K562 (cell line): ENCODE measurements at regions not wholly inside any gene's neighbourhood (a gene's known extent, or its start where the extent isn't known, plus 50 kb on each side); places are given as distances from the start of the nearest gene placed in this dataset.

Experiments
- ATAC-seq: fragments of 200-7000 bp; cut with Tn5 transposase; 3 replicates; pipeline ENCODE4 v1.9.1; 2020; ENCODE audit warnings: moderate library complexity
- BruUV-seq: library from RNA; stranded (reverse); fragments of 400-500 nt; replicated peaks from 2 replicates; lab custom pipeline; 2021; lab: Mats Ljungman, UMichigan
- CTCF ChIA-PET: fragments of 300-600 bp; formaldehyde crosslinking; extraction: SDS; loops from one replicate; lab custom pipeline; 2021; ENCODE audit warnings: low intra/inter-chr PET ratio; lab: Yijun Ruan, JAX
- POLR2A ChIA-PET: fragments of 300-600, 350-650 bp; sonication (Branson Sonifier 250); formaldehyde crosslinking; extraction: SDS; loops from one replicate; lab custom pipeline; 2021; ENCODE audit warnings: antibody characterized with exemption, inconsistent platforms; lab: Yijun Ruan, JAX
- DNase-seq, 4 experiments: peaks; one replicate each; pipeline versions ENCODE4 v3.0.0 to v3.0.0-alpha.2; 2011 to 2018; ENCODE audit warnings: low spot score in 3 of 4, mixed read lengths in 3 of 4; ENCODE audit errors: extremely low read depth in 1 of 4
- FAIRE-seq: peaks from 2 replicates; lab custom pipeline; 2011; peaks lifted over from hg19 to GRCh38; lab: Jason Lieb, UNC
- H2AFZ ChIP-seq: 2 replicates; pipeline ENCODE4 v1.6.0; 2011; ENCODE audit warnings: low read depth, low read length, control low read depth, inconsistent platforms
- H3K27ac ChIP-seq: fragments of 200-600 bp; 3 replicates; pipeline ENCODE4 v1.8.0; 2011; ENCODE audit warnings: low read depth, mild to moderate bottlenecking, control low read depth, inconsistent platforms, low read length, moderate library complexity, mixed read lengths; ENCODE audit errors: extremely low read depth
- H3K27me3 ChIP-seq, 2 experiments: fragments of 300-600 bp in 1 of 2; 2 replicates in 1 of 2; 3 replicates in 1 of 2; pipeline versions ENCODE4 v1.6.0 to v1.8.0; 2011; ENCODE audit warnings: inconsistent platforms in 2 of 2, low read length in 2 of 2, mild to moderate bottlenecking in 1 of 2, mixed read lengths in 1 of 2, moderate library complexity in 1 of 2; ENCODE audit not compliant: control insufficient read depth in 2 of 2, insufficient read depth in 2 of 2
- H3K36me3 ChIP-seq: fragments of 300-600 bp; 3 replicates; pipeline ENCODE4 v1.8.0; 2011; ENCODE audit warnings: mild to moderate bottlenecking, low read length, inconsistent platforms; ENCODE audit not compliant: control insufficient read depth, insufficient read depth
- H3K4me1 ChIP-seq, 2 experiments: fragments of 200-600 bp in 1 of 2; replicated peaks in 1 of 2; 2 replicates in 1 of 2; 3 replicates in 1 of 2; pipeline versions ENCODE4 v1.5.1 to v1.8.0; 2011; ENCODE audit warnings: inconsistent platforms in 2 of 2, low read length in 2 of 2, mild to moderate bottlenecking in 1 of 2, mixed read lengths in 1 of 2, moderate library complexity in 1 of 2; ENCODE audit not compliant: control insufficient read depth in 2 of 2, insufficient read depth in 2 of 2
- H3K4me2 ChIP-seq: 2 replicates; pipeline ENCODE4 v1.6.1; 2011; ENCODE audit warnings: low read length, control low read depth, inconsistent platforms, mixed read lengths; ENCODE audit not compliant: insufficient read depth
- H3K4me3 ChIP-seq: fragments of 200-600 bp; sonication (generic), shearing (Covaris generic); 2 replicates; pipeline ENCODE4 v1.5.1; 2016; ENCODE audit warnings: control low read depth, inconsistent platforms
- H3K79me2 ChIP-seq: fragments of 200-600 bp; 3 replicates; pipeline ENCODE4 v1.8.0; 2011; ENCODE audit warnings: low read length, inconsistent platforms; ENCODE audit not compliant: control insufficient read depth, insufficient read depth
- H3K9ac ChIP-seq, 2 experiments: 2 replicates each; pipeline versions ENCODE4 v1.6.0 to v1.6.1; 2011; ENCODE audit warnings: low read depth in 2 of 2, low read length in 2 of 2, control low read depth in 1 of 2, inconsistent platforms in 1 of 2, mild to moderate bottlenecking in 1 of 2, mixed read lengths in 1 of 2; ENCODE audit not compliant: insufficient read depth in 1 of 2
- H3K9me1 ChIP-seq: one replicate; pipeline ENCODE4 v1.6.0; 2011; ENCODE audit warnings: inconsistent platforms, mild to moderate bottlenecking, low read length, moderate library complexity; ENCODE audit not compliant: control insufficient read depth, insufficient read depth
- H3K9me3 ChIP-seq: replicated peaks from 2 replicates; pipeline ENCODE4 v1.5.1; 2011; ENCODE audit warnings: low read depth, low read length, inconsistent platforms; ENCODE audit not compliant: control insufficient read depth, insufficient read depth
- H4K20me1 ChIP-seq: replicated peaks from 2 replicates; pipeline ENCODE4 v1.6.1; 2011; ENCODE audit warnings: low read length, inconsistent platforms, mixed read lengths; ENCODE audit not compliant: control insufficient read depth, insufficient read depth
- ARNT ChIP-seq, 2 experiments: fragments of 450-650 bp; IDR thresholded peaks; 2 replicates each; pipeline ENCODE4 v1.6.1; 2016; ENCODE audit warnings: mild to moderate bottlenecking in 1 of 2
- CTCF ChIP-seq, 3 experiments: IDR thresholded peaks in 2 of 3; conservative IDR thresholded peaks in 1 of 3; 2 replicates each; pipeline ENCODE4 v1.5.1; 2011 to 2012; ENCODE audit warnings: low read length in 3 of 3, mild to moderate bottlenecking in 3 of 3, control low read depth in 2 of 3, improper control_type of control experiment in 1 of 3, inconsistent platforms in 1 of 3, low read depth in 1 of 3, mixed read lengths in 1 of 3, moderate library complexity in 1 of 3; ENCODE audit not compliant: insufficient read depth in 2 of 3
- ILF3 ChIP-seq: fragments of 450-650 bp; IDR thresholded peaks from 2 replicates; pipeline ENCODE4 v1.6.1; 2018; ENCODE audit warnings: antibody characterized with exemption, mild to moderate bottlenecking, moderate library complexity, borderline replicate concordance
- KHSRP ChIP-seq: fragments of 450-650 bp; IDR thresholded peaks from 2 replicates; pipeline ENCODE4 v1.6.1; 2017
- LARP7 ChIP-seq: fragments of 450-650 bp; IDR thresholded peaks from 2 replicates; pipeline ENCODE4 v1.6.1; 2016
- NEUROD1 ChIP-seq: fragments of 150-350 bp; IDR thresholded peaks from 2 replicates; pipeline ENCODE4 v1.6.1; 2014; ENCODE audit warnings: borderline replicate concordance, low read length, low read depth; ENCODE audit not compliant: partially characterized antibody
- PRDM10 ChIP-seq: fragments of 450-650 bp; IDR thresholded peaks from 2 replicates; pipeline ENCODE4 v1.6.1; 2018; ENCODE audit not compliant: partially characterized antibody
- RAD51 ChIP-seq: fragments of 450-650 bp; IDR thresholded peaks from 2 replicates; pipeline ENCODE4 v1.7.1; 2016; ENCODE audit warnings: low read depth, mild to moderate bottlenecking, borderline replicate concordance
- USF2 ChIP-seq: sonication (generic); formaldehyde crosslinking; IDR thresholded peaks from 2 replicates; pipeline ENCODE4 v1.5.0; 2020; ENCODE audit warnings: missing genetic modification reagents
- VEZF1 ChIP-seq: fragments of 200-800 bp; sonication (Bioruptor generic); IDR thresholded peaks from 2 replicates; pipeline ENCODE4 v1.6.1; 2017; ENCODE audit warnings: missing genetic modification characterization, missing compliant biosample characterization
- XRCC5 ChIP-seq: fragments of 200-400 bp; formaldehyde crosslinking; IDR thresholded peaks from 2 replicates; pipeline ENCODE4 v1.6.1; 2017; ENCODE audit warnings: low read depth, mild to moderate bottlenecking, low read length
- YBX1 ChIP-seq: fragments of 450-650 bp; IDR thresholded peaks from 2 replicates; pipeline ENCODE4 v1.7.1; 2016; ENCODE audit warnings: mild to moderate bottlenecking
- ZFP36 ChIP-seq: fragments of 150-350 bp; IDR thresholded peaks from 2 replicates; pipeline ENCODE4 v1.6.1; 2018; ENCODE audit warnings: low read length, low read depth; ENCODE audit not compliant: partially characterized antibody
- ZNF23 ChIP-seq: fragments of 250-450 bp; sonication (Bioruptor Pico); IDR thresholded peaks from 2 replicates; pipeline ENCODE4 v1.4.0; 2020; ENCODE audit warnings: mild to moderate bottlenecking
- ZNF24 ChIP-seq: fragments of 450-650 bp; IDR thresholded peaks from 2 replicates; pipeline ENCODE4 v1.6.1; 2016
- ZNF274 ChIP-seq: IDR thresholded peaks from 2 replicates; pipeline ENCODE4 v1.6.1; 2011; ENCODE audit warnings: low read depth, mild to moderate bottlenecking, low read length, moderate library complexity, borderline replicate concordance
- ZNF764 ChIP-seq: fragments of 250-450 bp; sonication (Bioruptor Pico); IDR thresholded peaks from 2 replicates; pipeline ENCODE4 v1.4.0; 2020; ENCODE audit warnings: low read depth, mild to moderate bottlenecking, moderate library complexity
- ZNF77 ChIP-seq: fragments of 250-450 bp; sonication (Bioruptor Pico); IDR thresholded peaks from 2 replicates; pipeline ENCODE4 v1.5.0; 2020
- WGBS: fragments of 100-300 bp; shearing (Covaris generic); methylation state at CpG from one replicate; pipeline ENCODE4 v1.1.6; 2016; ENCODE audit warnings: low coverage, mixed read lengths; ENCODE audit not compliant: insufficient coverage; ENCODE audit errors: missing lambda C conversion rate; 5-methylcytosine and 5-hydroxymethylcytosine counted together
- in situ Hi-C: fragments of 300-500 bp; cut with MboI; formaldehyde crosslinking; loops from 4 replicates; pipeline ENCODE4 v1.15.0; 2018; ENCODE audit warnings: inconsistent platforms, mixed read lengths
- intact Hi-C: fragments of 100-400 bp; cut with micrococcal nuclease; formaldehyde crosslinking; loops from 2 replicates; pipeline ENCODE4 v1.14.2; 2022

- no peaks in the 10 kb centered on the region for H3K9me1 ChIP-seq
- H3K36me3 ChIP-seq, result no peaks in the 10 kb centered on the region
- H3K27me3 ChIP-seq, result no peaks in the 10 kb centered on the region
- peak overlapping the region; percentile 65; the same call in 1 of the 2 replicates for H2AFZ ChIP-seq
- no peak for DNase-seq
- ChIA-PET POLR2A (interaction anchor here (1.1 kb wide), 1 partner anchor 13 kb away, joined by 3 read pairs; no protein-coding TSS in a partner anchor), CTCF (no interaction called here)
- H3K79me2 ChIP-seq, result no peaks in the 10 kb centered on the region
- H3K27ac ChIP-seq, result no peak overlapping the region
- no peak for FAIRE-seq
- in situ Hi-C loops (no loop called here), intact Hi-C loops (no loop called here)
- no peaks in the 10 kb centered on the region for H3K4me1 ChIP-seq
- no peak overlapping the region for H3K9ac ChIP-seq
- H4K20me1 ChIP-seq, result no peaks in the 10 kb centered on the region
- no peak overlapping the region for H3K4me2 ChIP-seq
- H3K4me3 ChIP-seq, result no peak overlapping the region
- peak; percentile 31; the same call in 1 of the 3 replicates for ATAC-seq
- BruUV-seq, result no TSS peak
- H3K9me3 ChIP-seq, result no peaks in the 10 kb centered on the region
- 27% methylated on average over 3 of the region's 3 CpGs for WGBS
- TF ChIP-seq YBX1 (no peak), ZNF23 (no peak), KHSRP (no peak), ILF3 (no peak), CTCF (IDR thresholded peaks at IDR 0.05 in 2 of 3, conservative IDR thresholded peaks at IDR 0.05 in 1 of 3; ENCODE audit: insufficient read depth in 2 of 3, low read depth in 1 of 3, low read length in 3 of 3) (no peak), ZNF764 (CRISPR knock-in tag) (no peak), USF2 (peak; percentile 54), RAD51 (peak; percentile 31; the same call in 1 of the 2 replicates), ZNF77 (CRISPR knock-in tag) (no peak), ARNT (IDR thresholded peaks at IDR 0.05) (no peak), ZNF24 (no peak), ZFP36 (no peak), LARP7 (no peak), XRCC5 (no peak), PRDM10 (no peak), ZNF274 (no peak), NEUROD1 (no peak), VEZF1 (CRISPR knock-in tag) (no peak)
These were observed 152.4 kb upstream of the TRIM24 start for GRCh38 chr7:138307633-138308032.
